ENCODE measurements at regions not wholly inside any gene's neighbourhood (a gene's known extent, or its start where the extent isn't known, plus 50 kb on each side); places are given as distances from the start of the nearest gene placed in this dataset.

DNA sequence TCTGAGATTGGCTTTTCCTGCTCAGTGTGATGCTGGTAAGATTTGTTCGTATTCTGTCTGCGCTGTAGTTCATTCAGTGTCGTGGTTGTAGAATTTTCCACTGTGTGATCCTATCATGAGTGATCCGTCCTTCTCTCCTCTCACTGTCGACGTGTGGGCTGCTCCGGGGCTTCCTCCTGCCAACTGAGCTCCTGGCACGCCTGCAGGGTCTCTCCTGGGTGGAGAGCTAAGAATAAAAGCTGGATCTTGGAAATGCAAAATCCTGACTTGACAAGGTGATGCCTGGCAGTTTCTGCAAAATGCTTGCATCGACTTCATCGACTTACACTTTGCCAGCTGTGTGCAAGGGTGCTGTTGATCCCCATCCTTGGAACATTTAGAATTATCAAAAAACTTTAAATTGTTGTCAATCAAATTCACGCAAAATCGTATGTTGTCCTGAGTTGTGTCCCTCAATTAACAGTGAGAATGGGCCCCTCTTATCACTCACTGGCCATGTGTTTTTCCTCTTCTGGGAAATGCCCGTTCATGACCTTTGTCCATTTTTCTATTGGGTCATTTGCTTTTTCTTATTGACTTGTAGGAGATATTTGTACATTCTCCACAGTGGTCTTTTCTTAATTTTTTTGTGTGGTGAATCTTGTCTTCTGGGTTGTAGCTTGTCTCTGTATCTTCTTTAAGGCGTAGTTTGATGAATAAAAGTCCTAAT lies 125.5 kb downstream of the CRYAA start:
- H3K27ac ChIP-seq = no peak overlapping the region
- TF ChIP-seq ZFX (IDR thresholded peaks at IDR 0.05) = no peak
- no peak for TF ChIP-seq CTCF (conservative IDR thresholded peaks at IDR 0.05)

GRCh38 chr21:43292866-43293142 lies 124.0 kb downstream of the CRYAA start:
- TF ChIP-seq CTCF (conservative IDR thresholded peaks at IDR 0.05) (no peak), ZFX (IDR thresholded peaks at IDR 0.05) (no peak)
- H3K27ac ChIP-seq = no peak overlapping the region

DNA sequence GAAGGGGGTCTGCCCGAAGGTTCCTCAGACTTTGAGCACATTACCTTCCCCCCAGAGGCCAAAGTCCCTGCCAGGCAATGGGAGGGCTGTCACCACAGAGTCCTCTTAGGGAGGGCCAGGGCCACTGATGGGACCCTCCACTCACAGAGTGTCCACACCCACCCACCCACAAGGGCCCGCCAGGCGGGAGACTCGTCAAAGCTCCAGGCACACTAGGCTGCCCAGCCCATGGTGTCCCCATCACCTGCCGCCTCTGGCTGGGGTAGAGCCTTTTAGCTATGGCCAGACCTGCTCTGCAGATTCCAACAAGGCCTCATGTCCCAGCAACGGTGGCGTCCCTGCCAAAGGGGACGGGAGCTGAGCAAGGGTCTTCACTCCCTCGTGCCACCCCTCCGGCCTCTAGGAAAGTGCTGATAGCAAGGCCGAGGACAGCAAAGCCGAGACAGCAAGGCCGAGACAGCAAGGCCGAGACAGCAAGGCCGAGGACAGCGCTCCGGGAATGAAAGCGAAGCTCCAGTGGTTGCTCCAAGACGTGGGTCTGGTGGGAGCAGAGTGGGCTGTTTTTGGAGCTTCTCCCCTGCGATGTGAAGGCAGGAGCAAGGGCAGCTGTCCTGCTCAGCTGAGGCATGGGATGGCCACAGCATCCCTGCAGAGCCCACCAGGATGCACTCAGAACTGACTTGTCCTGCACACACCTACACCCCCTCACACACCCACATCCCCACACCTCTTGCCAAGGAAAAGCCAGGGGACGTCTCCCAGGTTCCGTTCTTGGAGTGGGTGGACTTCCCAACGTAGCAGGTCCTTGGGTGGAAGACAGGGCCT lies 123.4 kb downstream of the CRYAA start:
- no peak overlapping the region for H3K27ac ChIP-seq
- TF ChIP-seq ZFX (IDR thresholded peaks at IDR 0.05) = no peak
- TF ChIP-seq CTCF (conservative IDR thresholded peaks at IDR 0.05) = no peak

DNA sequence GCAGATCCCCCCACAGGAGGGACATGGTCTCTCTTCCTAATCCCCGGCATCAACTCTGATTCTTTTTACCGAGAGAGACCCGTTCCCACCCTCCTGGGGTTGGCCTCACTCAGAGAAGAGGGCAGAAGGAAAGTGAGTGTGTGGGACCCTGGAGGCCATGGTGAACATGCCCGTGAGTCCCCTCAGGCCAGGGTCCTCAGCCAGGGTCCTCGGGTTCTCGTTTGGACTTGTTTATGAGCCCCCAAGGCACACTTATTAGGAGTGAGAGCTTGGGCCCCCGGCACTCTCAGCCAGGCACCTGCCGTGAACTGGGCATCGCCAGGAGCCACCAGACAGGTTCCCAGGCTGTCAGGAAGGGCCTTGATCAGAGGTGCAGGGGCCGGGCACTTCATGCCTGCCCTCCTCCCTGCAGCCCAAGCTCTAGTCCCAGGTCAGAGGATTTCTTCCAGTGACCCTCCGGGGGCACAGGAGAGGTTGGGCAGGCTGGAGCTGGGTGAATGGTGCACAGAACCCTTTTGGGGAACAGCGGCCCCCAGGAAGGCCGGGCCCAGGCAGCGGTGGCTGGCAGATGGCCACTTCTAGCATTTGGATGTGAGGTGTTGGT lies 122.6 kb downstream of the CRYAA start:
- no peak overlapping the region for H3K27ac ChIP-seq
- TF ChIP-seq ZFX (IDR thresholded peaks at IDR 0.05) = no peak
- no peak for TF ChIP-seq CTCF (conservative IDR thresholded peaks at IDR 0.05)

GRCh38 chr21:43290421-43291346 lies 121.9 kb downstream of the CRYAA start:
- peak overlapping the region; percentile 97; the same call in 1 of the 2 replicates for H3K27ac ChIP-seq
- TF ChIP-seq ZFX (IDR thresholded peaks at IDR 0.05) (no peak), CTCF (conservative IDR thresholded peaks at IDR 0.05) (no peak)

- H3K27ac ChIP-seq = peak overlapping the region; percentile 97
- no peak for TF ChIP-seq CTCF (conservative IDR thresholded peaks at IDR 0.05)
- TF ChIP-seq ZFX (IDR thresholded peaks at IDR 0.05) = no peak
Measured at GRCh38 chr21:43289966-43290365, 121.2 kb downstream of the CRYAA start.

Measured in C4-2B (cell line).